ENCODE measurements at regions not wholly inside any gene's neighbourhood (a gene's known extent, or its start where the extent isn't known, plus 50 kb on each side); places are given as distances from the start of the nearest gene placed in this dataset.
"Not testable (repeated sequence)": the region's sequence is repeated elsewhere in the genome, so short reads cannot be mapped to it uniquely, and the experiment has no call there.

GRCh38 chr10:64038107-64038506, 516.9 kb downstream of the REEP3 start:
- DNase-seq, result no peak

DNA sequence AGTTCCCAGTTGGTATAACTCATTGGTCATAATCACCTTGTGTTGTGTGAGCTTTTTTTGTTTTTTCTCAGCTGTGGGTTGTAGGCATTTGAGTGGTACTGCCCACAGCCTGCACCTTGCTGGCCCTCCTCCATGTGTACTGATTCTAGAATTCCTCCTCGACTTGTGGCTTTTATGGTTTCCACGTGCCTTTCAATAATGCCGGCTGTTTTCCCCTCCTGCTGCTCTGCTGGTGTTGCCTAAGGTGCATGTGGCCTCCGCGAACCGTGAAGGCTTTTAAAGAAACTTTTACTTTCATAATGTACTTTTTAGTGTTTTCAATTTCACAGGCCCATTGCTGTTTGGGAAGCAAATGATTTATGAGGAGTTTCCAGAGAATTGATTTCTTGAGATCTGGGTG, 518.0 kb downstream of the REEP3 start:
- no peak for DNase-seq

GRCh38 chr10:64040781-64041180, 519.6 kb downstream of the REEP3 start:
- DNase-seq, result no peak

DNA sequence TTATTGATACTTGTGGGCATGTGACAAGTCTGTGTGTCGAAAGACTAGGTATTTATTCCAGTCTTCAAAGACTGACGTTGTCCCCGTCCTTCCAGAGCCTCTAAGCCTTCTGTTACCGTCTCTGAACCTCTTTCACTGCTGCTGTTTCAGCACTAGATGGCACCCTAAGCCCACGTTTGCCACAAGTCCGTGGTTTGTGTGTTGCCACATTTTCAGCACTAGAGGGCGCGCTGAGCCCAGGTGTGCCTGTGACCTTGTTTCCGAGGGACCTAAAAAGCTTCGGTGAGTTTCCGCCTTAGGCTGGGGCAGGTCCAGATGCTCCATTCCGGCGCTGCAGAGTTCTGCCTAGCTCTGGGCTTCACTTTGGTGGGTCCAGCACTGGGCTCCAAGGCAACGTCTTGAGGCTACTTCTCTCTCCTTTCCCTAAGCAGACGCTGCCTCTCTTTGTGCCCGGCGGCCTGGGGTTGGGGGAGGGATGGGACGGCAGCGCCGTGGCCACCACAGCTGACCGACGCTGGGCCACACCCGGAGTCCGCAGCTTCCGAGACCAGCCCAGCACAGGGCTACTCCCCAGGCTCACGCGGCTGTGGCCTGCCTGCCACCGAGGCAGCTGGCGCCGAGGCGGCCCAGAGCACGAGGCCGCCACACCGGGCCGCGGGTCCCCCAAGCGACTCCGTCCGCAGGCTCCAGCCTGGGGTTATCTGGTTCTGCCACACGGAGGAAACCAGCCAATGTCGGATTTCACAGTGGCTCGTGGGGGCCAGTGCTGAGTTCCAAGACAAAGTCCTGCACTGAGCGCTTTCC, 520.2 kb downstream of the REEP3 start:
- DNase-seq, result peak; percentile 14

DNA sequence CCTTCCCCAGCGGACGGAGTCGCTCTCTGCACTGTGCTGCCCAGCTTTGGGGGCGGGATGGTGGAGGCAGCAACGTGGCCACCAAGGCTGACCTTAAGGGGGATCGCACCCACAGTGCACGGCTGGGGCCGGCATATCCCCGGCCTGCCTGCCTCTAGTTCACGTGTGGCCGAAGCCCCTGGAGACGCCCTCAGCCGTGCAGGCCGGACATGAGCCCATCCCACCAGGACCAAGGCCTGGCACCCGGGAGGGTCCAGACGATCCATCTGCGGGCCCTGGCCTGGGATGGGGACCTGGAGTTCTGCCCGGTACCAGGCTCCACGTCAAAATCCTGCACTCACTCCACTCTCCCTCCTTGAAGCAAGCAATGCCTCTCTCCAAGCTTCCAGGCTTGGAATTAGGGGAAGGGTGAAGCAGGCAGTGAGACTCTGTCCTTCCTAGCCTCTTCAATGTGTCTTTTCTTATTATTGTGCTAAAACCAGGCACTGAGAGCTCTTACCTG, 520.8 kb downstream of the REEP3 start:
- DNase-seq, result no peak

DNA sequence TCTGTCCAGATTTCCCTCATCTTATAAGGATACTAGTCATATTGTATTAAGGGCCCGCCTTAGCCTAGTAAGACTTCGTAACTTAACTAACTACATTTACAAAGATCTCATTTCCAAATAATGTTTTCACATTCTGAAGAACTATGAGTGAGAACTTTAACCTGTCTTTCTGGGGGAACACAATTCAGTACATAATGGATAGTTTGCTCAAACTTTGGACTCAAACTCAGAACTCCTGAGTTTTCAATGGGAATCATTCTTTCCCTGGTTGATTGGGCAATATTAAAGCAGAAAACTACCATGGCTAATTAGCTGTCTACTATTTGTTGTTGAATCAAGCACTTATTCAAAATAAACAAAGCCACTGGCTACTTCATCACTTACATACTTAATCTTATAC, 522.9 kb downstream of the REEP3 start:
- DNase-seq, result no peak

DNA sequence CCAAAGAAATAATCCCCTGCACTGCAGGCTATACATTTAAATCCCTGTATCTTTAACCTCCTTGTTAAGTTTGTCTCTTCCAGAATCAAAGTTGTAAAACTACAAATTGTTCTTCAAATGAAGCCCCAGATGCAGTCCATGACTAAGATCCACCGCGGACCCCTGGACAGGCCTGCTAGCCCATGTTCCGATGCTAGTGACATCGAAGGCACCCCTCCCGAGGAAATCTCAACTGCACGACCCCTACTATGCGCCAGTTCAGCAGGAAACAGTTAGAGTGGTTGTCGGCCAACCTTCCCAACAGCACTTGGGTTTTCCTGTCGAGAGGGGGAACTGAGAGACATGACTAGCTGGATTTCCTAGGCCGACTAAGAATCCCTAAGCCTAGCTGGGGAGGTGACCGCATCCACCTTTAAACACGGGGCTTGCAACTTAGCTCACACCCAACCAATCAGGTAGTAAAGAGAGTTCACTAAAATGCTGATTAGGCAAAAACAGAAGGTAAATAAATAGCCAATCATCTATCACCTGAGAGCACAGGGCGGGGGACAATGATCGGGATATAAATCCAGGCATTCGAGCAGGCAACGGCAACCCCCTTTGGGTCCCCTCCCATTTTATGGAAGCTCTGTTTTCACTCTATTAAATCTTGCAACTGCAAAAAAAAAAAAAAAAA, 523.9 kb downstream of the REEP3 start:
- not testable (repeated sequence) for DNase-seq

DNA sequence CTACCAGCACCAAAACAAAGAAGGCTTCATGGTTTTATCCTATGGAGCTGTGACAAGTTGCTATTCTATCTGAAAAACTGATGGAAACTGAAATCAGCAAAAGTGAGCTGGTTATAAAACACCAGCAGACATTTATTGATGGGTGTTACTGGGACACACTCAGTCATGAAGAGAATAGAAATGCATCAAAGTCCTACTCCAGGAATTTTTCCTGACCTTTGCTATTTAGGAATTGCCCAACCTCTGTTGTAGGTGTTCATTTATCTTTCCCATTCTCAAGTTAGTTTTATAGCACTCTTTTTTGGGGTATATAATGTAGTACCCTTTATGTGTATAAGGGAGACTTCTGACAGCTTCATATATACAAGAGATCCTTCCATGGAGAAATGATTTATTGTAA, 533.2 kb downstream of the REEP3 start:
- no peak for DNase-seq

- no peak for DNase-seq
Measured at GRCh38 chr10:64059884-64060283, 538.7 kb downstream of the REEP3 start.

DNA sequence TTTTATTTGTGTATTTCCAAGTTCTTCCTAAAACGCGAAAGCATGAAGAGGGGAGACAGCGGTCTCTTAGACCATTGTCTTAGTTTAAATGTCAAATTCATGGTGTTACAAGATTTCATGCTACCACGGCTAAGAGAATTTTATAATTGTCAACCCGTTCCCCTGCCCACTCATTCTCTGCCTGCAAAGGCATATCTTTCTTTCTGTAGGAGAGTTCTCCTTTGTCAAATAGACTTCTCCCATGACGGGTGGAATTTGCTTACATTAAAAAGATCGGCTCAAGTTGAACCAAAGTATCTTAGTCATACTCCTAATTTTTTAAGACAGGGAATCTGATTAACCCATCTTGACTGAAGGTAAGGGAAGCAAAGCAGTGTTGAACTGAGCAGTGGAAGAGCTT, 539.2 kb downstream of the REEP3 start:
- no peak for DNase-seq

DNA sequence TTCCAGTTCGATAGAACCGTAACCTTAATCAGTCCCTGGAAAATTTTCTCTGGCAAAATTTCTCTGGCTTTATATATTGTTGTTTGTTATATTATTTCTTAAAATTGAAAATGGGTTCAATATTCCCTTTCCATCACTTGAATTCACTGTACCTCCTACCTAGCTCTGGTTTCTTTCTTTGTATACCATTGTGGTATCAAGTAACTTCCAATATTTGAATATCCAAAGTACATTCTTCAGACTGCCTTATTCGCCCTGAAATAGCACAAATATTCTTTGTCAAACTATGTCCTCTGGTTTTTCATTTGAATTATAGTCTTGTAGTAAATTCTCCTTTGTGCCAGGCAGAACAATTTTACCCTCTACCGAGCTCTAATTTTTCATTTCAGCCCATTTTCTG, 541.6 kb downstream of the REEP3 start:
- DNase-seq, result no peak

- no peak for DNase-seq
Measured at GRCh38 chr10:64067009-64067606, 545.9 kb downstream of the REEP3 start.

DNA sequence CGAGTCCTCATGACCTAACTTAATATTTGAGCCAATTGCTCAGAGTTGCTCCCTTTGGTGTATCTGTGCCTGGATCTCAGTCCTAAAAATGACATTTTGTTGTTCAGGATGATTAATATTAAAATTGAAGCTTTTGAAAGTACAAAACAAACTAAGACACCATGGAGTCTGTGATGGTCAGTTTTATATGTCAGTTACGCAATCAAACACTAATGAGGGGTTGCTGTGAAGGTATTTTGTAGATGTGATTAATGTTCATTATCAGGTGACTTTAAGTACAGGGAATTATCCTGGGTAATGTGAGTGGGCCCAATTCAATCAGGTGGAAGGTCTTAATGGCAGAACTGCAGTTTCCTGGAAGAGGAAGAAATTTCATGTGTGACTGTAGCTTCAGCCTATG, 546.7 kb downstream of the REEP3 start:
- DNase-seq, result no peak

DNA sequence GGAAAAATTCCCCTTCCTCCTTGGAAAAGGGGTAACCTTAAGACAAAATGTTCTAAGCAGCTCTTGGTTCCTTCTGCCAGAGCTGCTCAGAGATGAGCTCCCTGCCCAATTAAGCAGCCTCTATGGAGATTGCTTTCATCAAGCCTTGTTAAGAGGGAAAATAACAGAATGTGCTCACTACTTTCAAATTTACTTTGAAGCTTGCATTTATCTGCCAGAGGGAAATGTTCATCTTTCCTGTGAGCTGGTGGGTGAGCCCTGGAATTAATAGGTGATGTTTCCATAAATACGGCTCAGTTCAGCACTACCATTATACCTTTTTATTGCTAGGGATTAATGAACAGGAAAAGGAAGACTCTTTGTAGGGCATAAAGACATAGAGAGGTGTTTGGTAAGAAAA, 549.0 kb downstream of the REEP3 start:
- no peak for DNase-seq

DNA sequence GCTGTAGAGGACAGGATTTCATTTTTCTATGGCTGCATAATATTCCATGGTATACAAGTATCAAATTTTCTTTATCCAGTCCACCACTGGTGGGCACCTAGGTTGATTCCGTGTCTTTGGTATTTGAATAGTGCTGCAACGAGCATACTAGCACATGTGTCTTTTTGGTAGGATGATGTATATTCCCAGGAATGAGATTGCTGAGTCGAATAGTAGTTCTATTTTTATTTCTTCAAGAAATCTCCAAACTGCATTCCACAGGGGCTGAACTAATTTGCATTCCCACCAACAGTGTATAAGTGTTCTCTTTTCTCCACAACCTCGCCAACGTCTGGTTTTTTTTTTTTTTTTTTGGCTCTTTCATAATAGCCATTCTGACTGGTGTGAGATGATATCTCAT, 550.0 kb downstream of the REEP3 start:
- DNase-seq, result no peak

DNA sequence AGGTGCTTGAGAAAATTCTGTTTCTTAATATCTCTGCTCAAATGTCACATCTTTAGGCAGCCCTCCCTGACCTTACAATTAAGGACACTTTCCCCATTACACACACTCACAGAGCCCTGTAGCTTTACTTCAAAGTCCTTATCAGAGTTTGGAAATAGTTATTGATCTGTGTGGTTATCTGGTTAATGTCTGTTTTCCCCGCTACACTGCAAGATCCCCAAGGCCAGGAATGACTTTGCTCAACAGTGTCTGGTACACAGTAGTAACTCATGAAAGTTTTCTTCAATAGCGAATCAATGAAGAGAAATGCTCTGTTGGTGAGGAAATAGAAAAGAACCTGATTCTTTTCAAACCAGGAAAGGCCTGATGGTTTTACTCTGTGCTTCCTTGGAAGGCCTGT, 554.4 kb downstream of the REEP3 start:
- DNase-seq, result no peak

- no peak for DNase-seq
Measured at GRCh38 chr10:64076322-64076940, 555.2 kb downstream of the REEP3 start.

GRCh38 chr10:64079341-64079740, 558.1 kb downstream of the REEP3 start:
- DNase-seq, result no peak

DNA sequence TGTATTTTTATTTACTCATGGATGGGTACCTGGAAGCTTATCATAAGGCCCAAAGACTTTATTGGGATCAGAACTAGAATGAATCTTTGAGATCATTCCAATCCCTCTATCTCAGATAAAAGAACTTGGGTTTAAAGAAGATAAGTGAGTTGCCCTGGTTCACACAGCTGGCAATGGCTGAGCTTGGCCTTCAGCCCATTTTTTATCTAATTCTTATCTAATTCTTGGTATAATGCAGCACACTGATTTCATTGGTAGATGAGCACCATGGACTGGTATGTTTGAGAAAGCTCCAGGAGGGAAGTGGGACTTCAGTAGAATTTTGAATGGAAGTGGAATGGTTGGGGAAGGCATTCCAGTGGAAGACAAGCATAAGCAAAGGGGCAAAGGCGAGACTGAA, 558.9 kb downstream of the REEP3 start:
- DNase-seq, result no peak

- no peak for DNase-seq
Measured at GRCh38 chr10:64081947-64082482, 560.8 kb downstream of the REEP3 start.

- DNase-seq, result no peak
Measured at GRCh38 chr10:64086083-64086767, 565.0 kb downstream of the REEP3 start.

GRCh38 chr10:64089648-64090047, 568.4 kb downstream of the REEP3 start:
- no peak for DNase-seq

DNA sequence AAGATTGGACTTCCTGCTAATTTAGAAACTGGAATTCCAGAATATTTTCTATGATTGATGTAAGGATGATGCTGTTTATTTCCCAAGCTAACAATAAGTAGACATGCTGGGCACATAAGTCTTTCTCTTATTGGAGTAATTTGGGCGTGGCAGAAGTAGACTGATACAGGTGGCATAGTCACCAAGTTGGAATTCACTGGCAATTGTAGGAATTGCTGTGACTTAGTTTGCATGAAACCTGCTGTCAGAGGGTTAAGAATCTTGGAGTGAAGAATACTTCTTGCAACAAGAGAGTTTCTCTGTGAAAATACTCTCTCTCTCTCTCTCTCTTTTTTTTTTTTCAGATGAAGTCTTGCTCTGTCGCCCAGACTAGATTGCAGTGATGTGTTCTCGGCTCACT, 569.7 kb downstream of the REEP3 start:
- DNase-seq, result no peak
